AG09309 (cell line): ENCODE measurements at regions not wholly inside any gene's neighbourhood (a gene's known extent, or its start where the extent isn't known, plus 50 kb on each side); places are given as distances from the start of the nearest gene placed in this dataset.
A peak's percentile ranks its signal among the peaks of the same experiment; 100 is the strongest.

Source experiments
- DNase-seq: peaks from one replicate; pipeline ENCODE4 v3.0.0-alpha.2; 2010; ENCODE audit warnings: low read depth
- H3K4me3 ChIP-seq: 2 replicates; pipeline ENCODE4 v1.5.1; 2011; ENCODE audit warnings: mild to moderate bottlenecking, low read depth, low read length, moderate library complexity; ENCODE audit not compliant: control insufficient read depth
- TF ChIP-seq, protein P1 (sequence below): IDR thresholded peaks from 2 replicates; pipeline ENCODE4 v1.5.1; 2011; ENCODE audit warnings: mild to moderate bottlenecking, low read depth, low read length, inconsistent platforms; ENCODE audit not compliant: insufficient read depth, control insufficient read depth; ENCODE audit errors: missing control alignments

GRCh38 chrX:38917954-38918353 lies 116.7 kb downstream of the MID1IP1 start:
- no peak for DNase-seq
- no peak overlapping the region for H3K4me3 ChIP-seq
- TF ChIP-seq, protein P1, sequence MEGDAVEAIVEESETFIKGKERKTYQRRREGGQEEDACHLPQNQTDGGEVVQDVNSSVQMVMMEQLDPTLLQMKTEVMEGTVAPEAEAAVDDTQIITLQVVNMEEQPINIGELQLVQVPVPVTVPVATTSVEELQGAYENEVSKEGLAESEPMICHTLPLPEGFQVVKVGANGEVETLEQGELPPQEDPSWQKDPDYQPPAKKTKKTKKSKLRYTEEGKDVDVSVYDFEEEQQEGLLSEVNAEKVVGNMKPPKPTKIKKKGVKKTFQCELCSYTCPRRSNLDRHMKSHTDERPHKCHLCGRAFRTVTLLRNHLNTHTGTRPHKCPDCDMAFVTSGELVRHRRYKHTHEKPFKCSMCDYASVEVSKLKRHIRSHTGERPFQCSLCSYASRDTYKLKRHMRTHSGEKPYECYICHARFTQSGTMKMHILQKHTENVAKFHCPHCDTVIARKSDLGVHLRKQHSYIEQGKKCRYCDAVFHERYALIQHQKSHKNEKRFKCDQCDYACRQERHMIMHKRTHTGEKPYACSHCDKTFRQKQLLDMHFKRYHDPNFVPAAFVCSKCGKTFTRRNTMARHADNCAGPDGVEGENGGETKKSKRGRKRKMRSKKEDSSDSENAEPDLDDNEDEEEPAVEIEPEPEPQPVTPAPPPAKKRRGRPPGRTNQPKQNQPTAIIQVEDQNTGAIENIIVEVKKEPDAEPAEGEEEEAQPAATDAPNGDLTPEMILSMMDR, result no peak

- no peak for DNase-seq
- H3K4me3 ChIP-seq, result no peak overlapping the region
- TF ChIP-seq, protein P1, result no peak
Measured at GRCh38 chrX:38919202-38919601, 117.9 kb downstream of the MID1IP1 start.

DNA sequence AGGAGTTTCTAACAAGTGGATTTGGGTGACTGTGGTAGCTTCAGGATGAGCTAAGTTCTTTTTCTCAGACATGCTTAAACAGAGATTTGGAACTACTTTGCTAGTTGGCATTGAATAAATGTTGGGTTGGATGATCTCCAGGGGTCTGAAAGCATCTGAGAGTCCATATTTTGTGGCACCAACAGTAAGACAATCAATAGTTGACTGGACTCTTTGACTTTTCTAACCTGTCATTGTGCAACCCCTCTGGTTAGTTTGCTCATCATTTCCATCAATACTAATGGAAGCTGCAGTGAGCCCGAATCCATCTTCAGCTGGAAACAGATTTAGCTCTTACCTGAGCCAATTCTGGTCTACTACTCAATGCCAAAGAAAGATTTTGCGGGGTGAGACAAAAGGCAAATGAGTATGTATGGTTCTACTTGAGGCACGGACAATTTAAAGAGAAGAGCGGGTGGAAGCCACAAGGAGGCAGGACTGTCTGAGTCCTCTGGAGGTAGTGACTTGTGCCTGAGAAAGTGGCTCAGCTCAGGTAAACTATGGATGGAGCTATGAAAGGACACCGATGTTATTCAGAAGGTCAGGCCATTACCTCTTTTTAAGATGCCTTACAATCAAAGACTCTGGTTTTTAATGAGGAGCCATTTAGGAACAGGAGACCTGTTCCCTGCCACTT lies 118.7 kb downstream of the MID1IP1 start:
- DNase-seq, result no peak
- TF ChIP-seq, protein P1, result no peak

GRCh38 chrX:38923451-38923969 lies 122.3 kb downstream of the MID1IP1 start:
- H3K4me3 ChIP-seq, result no peak overlapping the region
- TF ChIP-seq, protein P1, result no peak
- no peak for DNase-seq

More for the DNA sequence above, 118.7 kb downstream of the MID1IP1 start:
- H3K4me3 ChIP-seq, result no peak overlapping the region

DNA sequence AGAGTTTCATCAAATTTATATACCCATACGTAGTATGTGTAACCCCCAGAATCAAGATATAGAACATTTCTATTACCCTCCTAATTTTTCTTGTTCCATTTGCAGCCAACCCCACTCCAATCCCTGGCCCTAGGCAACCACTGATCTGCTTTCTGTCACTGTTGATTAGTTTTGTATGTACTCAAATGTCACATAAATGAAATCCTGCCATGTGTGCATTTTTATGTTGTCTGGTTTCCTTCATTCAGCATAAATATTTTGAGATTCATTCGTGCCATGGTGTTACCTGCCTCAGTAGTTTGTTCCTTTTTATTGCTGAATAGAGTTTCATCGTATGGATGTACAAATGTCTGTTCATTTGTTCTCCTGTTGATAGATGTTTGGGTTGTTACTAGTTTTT lies 126.3 kb downstream of the MID1IP1 start:
- DNase-seq, result no peak
- no peak overlapping the region for H3K4me3 ChIP-seq
- TF ChIP-seq, protein P1, result no peak

- H3K4me3 ChIP-seq, result no peak overlapping the region
- peak; percentile 42 for DNase-seq
- TF ChIP-seq, protein P1, result no peak
Measured at GRCh38 chrX:38929966-38930421, 128.7 kb downstream of the MID1IP1 start.

- no peak for DNase-seq
- H3K4me3 ChIP-seq, result no peak overlapping the region
- TF ChIP-seq, protein P1, result no peak
Measured at GRCh38 chrX:38930474-38930873, 129.2 kb downstream of the MID1IP1 start.
